H1 (cell line): ENCODE measurements at regions not wholly inside any gene's neighbourhood (a gene's known extent, or its start where the extent isn't known, plus 50 kb on each side); places are given as distances from the start of the nearest gene placed in this dataset.

Source experiments
- CTCF ChIA-PET: fragments of 300-600 bp; sonication (Branson Sonifier 250); formaldehyde crosslinking; loops from one replicate; lab custom pipeline; 2021; ENCODE audit not compliant: partially characterized antibody; lab: Charles Lee
- POLR2A ChIA-PET: fragments of 300-600 bp; sonication (Branson Sonifier 250); formaldehyde crosslinking; loops from one replicate; lab custom pipeline; 2021; ENCODE audit warnings: inconsistent platforms; ENCODE audit not compliant: partially characterized antibody; lab: Charles Lee
- DNase-seq, 2 experiments: peaks; one replicate each; pipeline versions ENCODE4 v3.0.0 to v3.0.0-alpha.2; 2010 to 2022; ENCODE audit warnings: low spot score in 2 of 2, low read depth in 1 of 2, mixed read lengths in 1 of 2
- FAIRE-seq: peaks from 2 replicates; lab custom pipeline; 2011; peaks lifted over from hg19 to GRCh38; lab: Jason Lieb, UNC
- H2AFZ ChIP-seq: 2 replicates; pipeline ENCODE4 v1.8.1; 2012; ENCODE audit warnings: low read length, inconsistent platforms
- H2AK5ac ChIP-seq: 2 replicates; pipeline ENCODE4 v1.6.1; 2013; ENCODE audit warnings: low read depth, low read length
- H2BK120ac ChIP-seq: replicated peaks from 2 replicates; pipeline ENCODE3; 2013; ENCODE audit warnings: low read depth, low read length, inconsistent platforms
- H2BK12ac ChIP-seq: 2 replicates; pipeline ENCODE4 v1.6.1; 2013; ENCODE audit warnings: low read depth, low read length
- H2BK15ac ChIP-seq: 2 replicates; pipeline ENCODE4 v1.6.1; 2013; ENCODE audit warnings: low read length
- H2BK20ac ChIP-seq: 2 replicates; pipeline ENCODE4 v1.6.1; 2013; ENCODE audit warnings: low read length
- H2BK5ac ChIP-seq: 2 replicates; pipeline ENCODE4 v1.6.1; 2013; ENCODE audit warnings: low read depth, low read length
- H3K14ac ChIP-seq: 2 replicates; pipeline ENCODE4 v1.6.1; 2013; ENCODE audit warnings: inconsistent platforms; ENCODE audit not compliant: insufficient read length
- H3K18ac ChIP-seq: 2 replicates; pipeline ENCODE4 v1.6.1; 2013; ENCODE audit warnings: low read length; ENCODE audit errors: extremely low read depth
- H3K23ac ChIP-seq: 2 replicates; pipeline ENCODE4 v1.6.1; 2013; ENCODE audit warnings: inconsistent platforms; ENCODE audit not compliant: insufficient read length
- H3K23me2 ChIP-seq: 2 replicates; pipeline ENCODE4 v1.6.1; 2013; ENCODE audit warnings: low read depth, low read length
- H3K27ac ChIP-seq: 2 replicates; pipeline ENCODE4 v1.6.1; 2011; ENCODE audit warnings: low read depth, low read length, inconsistent platforms
- H3K27me3 ChIP-seq, 4 experiments: replicated peaks in 1 of 4; 1 replicate in 1 of 4; 2 replicates in 3 of 4; pipeline versions ENCODE4 v1.6.1 to v1.8.1; 2011 to 2013; ENCODE audit warnings: low read length in 3 of 4, mild to moderate bottlenecking in 3 of 4, inconsistent platforms in 2 of 4, mixed read lengths in 2 of 4, moderate library complexity in 1 of 4; ENCODE audit not compliant: control insufficient read depth in 3 of 4, insufficient read depth in 3 of 4; ENCODE audit errors: extremely low read depth in 1 of 4
- H3K36me3 ChIP-seq, 4 experiments: 2 replicates each; pipeline versions ENCODE4 v1.6.1 to v1.8.1; 2011 to 2013; ENCODE audit warnings: mild to moderate bottlenecking in 4 of 4, low read length in 3 of 4, moderate library complexity in 2 of 4, control low read depth in 1 of 4, inconsistent platforms in 1 of 4; ENCODE audit not compliant: insufficient read depth in 4 of 4, control insufficient read depth in 2 of 4
- H3K4ac ChIP-seq: replicated peaks from 2 replicates; pipeline ENCODE3; 2013; ENCODE audit warnings: low read length, low read depth, mixed read lengths, inconsistent platforms; ENCODE audit not compliant: insufficient read length
- H3K4me1 ChIP-seq, 4 experiments: replicated peaks in 1 of 4; 1 replicate in 1 of 4; 2 replicates in 3 of 4; pipeline versions ENCODE4 v1.6.1 to v1.8.1; 2011 to 2013; ENCODE audit warnings: low read length in 3 of 4, inconsistent platforms in 2 of 4, mixed read lengths in 1 of 4; ENCODE audit not compliant: insufficient read depth in 4 of 4, control insufficient read depth in 3 of 4
- H3K4me2 ChIP-seq, 2 experiments: 2 replicates each; pipeline versions ENCODE4 v1.6.1 to v1.8.1; 2011 to 2013; ENCODE audit warnings: low read depth in 2 of 2, low read length in 2 of 2, control low read depth in 1 of 2, inconsistent platforms in 1 of 2, mild to moderate bottlenecking in 1 of 2; ENCODE audit not compliant: insufficient read depth in 1 of 2
- H3K4me3 ChIP-seq, 4 experiments: fragments of 200-600, 300-600 bp in 1 of 4; sonication (generic), shearing (Covaris generic), sonication (Bioruptor Twin) in 1 of 4; 2 replicates each; pipeline versions ENCODE4 v1.5.1 to v1.8.1; 2011 to 2016; ENCODE audit warnings: low read length in 4 of 4, low read depth in 3 of 4, control low read depth in 2 of 4, inconsistent platforms in 2 of 4, mild to moderate bottlenecking in 2 of 4, mixed read lengths in 1 of 4, moderate library complexity in 1 of 4; ENCODE audit not compliant: insufficient read depth in 2 of 4; ENCODE audit errors: extremely low read depth in 1 of 4
- H3K56ac ChIP-seq: replicated peaks from 2 replicates; pipeline ENCODE3; 2013; ENCODE audit warnings: low read depth, mild to moderate bottlenecking, mixed read lengths, low read length, inconsistent platforms; ENCODE audit not compliant: insufficient read length
- H3K79me1 ChIP-seq: 2 replicates; pipeline ENCODE4 v1.6.1; 2013; ENCODE audit warnings: low read depth, low read length, control low read depth
- H3K79me2 ChIP-seq, 2 experiments: 2 replicates each; pipeline versions ENCODE4 v1.6.1 to v1.8.1; 2012 to 2013; ENCODE audit warnings: low read length in 2 of 2, mild to moderate bottlenecking in 2 of 2, inconsistent platforms in 1 of 2; ENCODE audit not compliant: insufficient read depth in 2 of 2, control insufficient read depth in 1 of 2
- H3K9ac ChIP-seq, 4 experiments: replicated peaks in 1 of 4; 1 replicate in 1 of 4; 2 replicates in 3 of 4; pipeline versions ENCODE4 v1.6.1 to v1.8.1; 2011 to 2013; ENCODE audit warnings: low read depth in 3 of 4, low read length in 3 of 4, control low read depth in 2 of 4, mild to moderate bottlenecking in 2 of 4, moderate library complexity in 2 of 4, inconsistent platforms in 1 of 4; ENCODE audit errors: extremely low read depth in 1 of 4
- H3K9me3 ChIP-seq, 2 experiments: 2 replicates each; pipeline versions ENCODE4 v1.6.1 to v1.8.1; 2012 to 2013; ENCODE audit warnings: mild to moderate bottlenecking in 2 of 2, moderate library complexity in 2 of 2, control low read depth in 1 of 2, inconsistent platforms in 1 of 2, low read depth in 1 of 2, low read length in 1 of 2, mixed read lengths in 1 of 2; ENCODE audit not compliant: insufficient read depth in 2 of 2
- H4K20me1 ChIP-seq, 2 experiments: replicated peaks in 1 of 2; 2 replicates each; pipeline versions ENCODE3 to v1.8.1; 2011 to 2013; ENCODE audit warnings: inconsistent platforms in 2 of 2, low read length in 2 of 2, mild to moderate bottlenecking in 1 of 2; ENCODE audit not compliant: insufficient read depth in 2 of 2, control insufficient read depth in 1 of 2
- H4K5ac ChIP-seq: 2 replicates; pipeline ENCODE4 v1.6.1; 2013; ENCODE audit warnings: low read length, low read depth, mixed read lengths, inconsistent platforms; ENCODE audit not compliant: insufficient read length
- H4K8ac ChIP-seq: 2 replicates; pipeline ENCODE4 v1.8.0; 2013; ENCODE audit warnings: mild to moderate bottlenecking, moderate library complexity, low read length, inconsistent platforms; ENCODE audit not compliant: insufficient read depth; ENCODE audit errors: extremely low read depth
- H4K91ac ChIP-seq: replicated peaks from 2 replicates; pipeline ENCODE3; 2013; ENCODE audit warnings: low read length, mixed read lengths, inconsistent platforms; ENCODE audit not compliant: insufficient read length
- ATF3 ChIP-seq: IDR thresholded peaks from 2 replicates; pipeline ENCODE4 v1.6.1; 2011; ENCODE audit warnings: low read depth, mild to moderate bottlenecking, low read length; ENCODE audit not compliant: insufficient read depth
- CEBPB ChIP-seq: IDR thresholded peaks from 2 replicates; pipeline ENCODE4 v1.6.1; 2012; ENCODE audit warnings: low read depth, low read length
- EZH2 ChIP-seq: fragments of 200-600 bp; sonication (generic); IDR thresholded peaks from 2 replicates; pipeline ENCODE4 v1.7.1; 2012; ENCODE audit warnings: low read depth, mild to moderate bottlenecking, moderate library complexity, low read length, inconsistent platforms; ENCODE audit not compliant: severe bottlenecking
- GABPA ChIP-seq: IDR thresholded peaks from 2 replicates; pipeline ENCODE4 v1.6.1; 2011; ENCODE audit warnings: mild to moderate bottlenecking, low read length, moderate library complexity, borderline replicate concordance; ENCODE audit not compliant: insufficient read depth
- GTF2F1 ChIP-seq: IDR thresholded peaks from 2 replicates; pipeline ENCODE4 v1.6.1; 2012; ENCODE audit warnings: low read depth, low read length, improper control_type of control experiment, borderline replicate concordance
- HDAC2 ChIP-seq, 2 experiments: fragments of 300-600 bp in 1 of 2; sonication (generic) in 1 of 2; IDR thresholded peaks; 2 replicates each; pipeline ENCODE4 v1.6.1; 2011 to 2012; ENCODE audit warnings: low read depth in 2 of 2, low read length in 2 of 2, mild to moderate bottlenecking in 2 of 2, moderate library complexity in 2 of 2, borderline replicate concordance in 1 of 2, inconsistent platforms in 1 of 2
- POLR2A ChIP-seq, 2 experiments: IDR thresholded peaks; 1 replicate in 1 of 2; 2 replicates in 1 of 2; pipeline ENCODE4 v1.6.1; 2011; ENCODE audit warnings: low read depth in 2 of 2, low read length in 2 of 2, mild to moderate bottlenecking in 2 of 2; ENCODE audit errors: control extremely low read depth in 1 of 2
- SIN3A ChIP-seq, 2 experiments: IDR thresholded peaks in 1 of 2; conservative IDR thresholded peaks in 1 of 2; 2 replicates each; pipeline ENCODE4 v1.6.1; 2011 to 2012; ENCODE audit warnings: low read length in 2 of 2, improper control_type of control experiment in 1 of 2, low read depth in 1 of 2, mild to moderate bottlenecking in 1 of 2
- SIRT6 ChIP-seq: IDR thresholded peaks from one replicate; pipeline ENCODE4 v1.7.1; 2012; ENCODE audit warnings: low read length, inconsistent platforms
- TAF7 ChIP-seq: optimal IDR thresholded peaks from 2 replicates; pipeline ENCODE3; 2011; ENCODE audit warnings: low read depth, mild to moderate bottlenecking, inconsistent platforms, low read length, moderate library complexity, borderline replicate concordance
- USF2 ChIP-seq: IDR thresholded peaks from 2 replicates; pipeline ENCODE4 v1.6.1; 2011; ENCODE audit warnings: low read length, improper control_type of control experiment

GRCh38 chr4:89599026-89599425 lies 237.9 kb downstream of the SNCA start:
- no peak for DNase-seq
- H2AK5ac ChIP-seq: no peak overlapping the region
- H4K5ac ChIP-seq: no peak overlapping the region
- H3K4me2 ChIP-seq: no peak overlapping the region
- H3K9me3 ChIP-seq: no peaks in the 10 kb centered on the region
- peaks cover 0 to 1% (median 0%) of the 10 kb centered on the region in 4 experiments; a peak in 1 of 7 replicates for H3K27me3 ChIP-seq
- no peak overlapping the region for H3K4ac ChIP-seq
- no peak overlapping the region for H3K56ac ChIP-seq
- no peaks in the 10 kb centered on the region for H3K23me2 ChIP-seq
- H2BK15ac ChIP-seq: no peak overlapping the region
- H4K8ac ChIP-seq: no peak overlapping the region
- H3K23ac ChIP-seq: no peak overlapping the region
- no peak overlapping the region for H2BK5ac ChIP-seq
- H3K36me3 ChIP-seq: no peaks in the 10 kb centered on the region
- ChIA-PET CTCF (no interaction called here), POLR2A (no interaction called here)
- no peak overlapping the region for H4K91ac ChIP-seq
- H3K27ac ChIP-seq: no peak overlapping the region
- H3K4me1 ChIP-seq: no peaks in the 10 kb centered on the region
- no peaks in the 10 kb centered on the region for H3K79me1 ChIP-seq
- H3K18ac ChIP-seq: no peak overlapping the region
- H2AFZ ChIP-seq: no peak overlapping the region
- no peaks in the 10 kb centered on the region for H4K20me1 ChIP-seq
- no peak overlapping the region for H2BK20ac ChIP-seq
- H3K14ac ChIP-seq: no peak overlapping the region
- H3K9ac ChIP-seq: no peak overlapping the region
- H2BK12ac ChIP-seq: no peak overlapping the region
- no peak for TF ChIP-seq ATF3
- no peak for TF ChIP-seq EZH2
- no peak for TF ChIP-seq USF2
- no peak for TF ChIP-seq TAF7
- TF ChIP-seq SIRT6: no peak
- TF ChIP-seq CEBPB: no peak
- no peak for TF ChIP-seq GTF2F1
- TF ChIP-seq POLR2A (IDR thresholded peaks at IDR 0.05; ENCODE audit: control extremely low read depth in 1 of 2, low read depth in 2 of 2, low read length in 2 of 2): no peak
- no peak for TF ChIP-seq SIN3A (conservative IDR thresholded peaks at IDR 0.05 in 1 of 2, IDR thresholded peaks at IDR 0.05 in 1 of 2; ENCODE audit: low read depth in 1 of 2, low read length in 2 of 2)
- TF ChIP-seq GABPA: no peak
- no peak for TF ChIP-seq HDAC2 (IDR thresholded peaks at IDR 0.05; ENCODE audit: borderline replicate concordance in 1 of 2, low read depth in 2 of 2, low read length in 2 of 2)
- no peak overlapping the region for H2BK120ac ChIP-seq
- no peak for FAIRE-seq
- no peaks in the 10 kb centered on the region for H3K79me2 ChIP-seq
- H3K4me3 ChIP-seq: no peak overlapping the region
